ENCODE measurements at regions not wholly inside any gene's neighbourhood (a gene's known extent, or its start where the extent isn't known, plus 50 kb on each side); places are given as distances from the start of the nearest gene placed in this dataset.
"Not testable (repeated sequence)": the region's sequence is repeated elsewhere in the genome, so short reads cannot be mapped to it uniquely, and the experiment has no call there.

- H3K36me3 Mint-ChIP-seq (ENCODE audit: low read depth) = no peaks in the 10 kb centered on the region
- H3K9me3 Mint-ChIP-seq = peaks cover 4% of the 10 kb centered on the region
- H3K4me3 Mint-ChIP-seq = no peak overlapping the region
- no peaks in the 10 kb centered on the region for H3K4me1 Mint-ChIP-seq (ENCODE audit: low read depth)
- H3K27ac Mint-ChIP-seq = no peak overlapping the region
- no peaks in the 10 kb centered on the region for H3K27me3 Mint-ChIP-seq (ENCODE audit: low read depth)
These were observed 1130.1 kb upstream of the CELF4 start for GRCh38 chr18:38695559-38696280.

GRCh38 chr18:38693104-38693503, 1127.5 kb upstream of the CELF4 start:
- H3K27me3 Mint-ChIP-seq (ENCODE audit: low read depth) = no peaks in the 10 kb centered on the region
- no peak overlapping the region for H3K4me3 Mint-ChIP-seq
- H3K4me1 Mint-ChIP-seq (ENCODE audit: low read depth) = no peaks in the 10 kb centered on the region
- no peak overlapping the region for H3K27ac Mint-ChIP-seq
- H3K36me3 Mint-ChIP-seq (ENCODE audit: low read depth) = no peaks in the 10 kb centered on the region
- peaks cover 4% of the 10 kb centered on the region for H3K9me3 Mint-ChIP-seq

GRCh38 chr18:38690626-38691025, 1125.0 kb upstream of the CELF4 start:
- no peak overlapping the region for H3K27ac Mint-ChIP-seq
- peaks cover 4% of the 10 kb centered on the region for H3K9me3 Mint-ChIP-seq
- H3K27me3 Mint-ChIP-seq (ENCODE audit: low read depth) = no peaks in the 10 kb centered on the region
- no peaks in the 10 kb centered on the region for H3K4me1 Mint-ChIP-seq (ENCODE audit: low read depth)
- no peaks in the 10 kb centered on the region for H3K36me3 Mint-ChIP-seq (ENCODE audit: low read depth)
- no peak overlapping the region for H3K4me3 Mint-ChIP-seq

- no peak overlapping the region for H3K27ac Mint-ChIP-seq
- H3K4me1 Mint-ChIP-seq (ENCODE audit: low read depth) = no peaks in the 10 kb centered on the region
- no peak overlapping the region for H3K4me3 Mint-ChIP-seq
- H3K27me3 Mint-ChIP-seq (ENCODE audit: low read depth) = no peaks in the 10 kb centered on the region
- H3K36me3 Mint-ChIP-seq (ENCODE audit: low read depth) = no peaks in the 10 kb centered on the region
- H3K9me3 Mint-ChIP-seq = peaks cover 4% of the 10 kb centered on the region
These were observed 1122.8 kb upstream of the CELF4 start for GRCh38 chr18:38688416-38688815.

GRCh38 chr18:38670486-38670885, 1104.9 kb upstream of the CELF4 start:
- no peaks in the 10 kb centered on the region for H3K27me3 Mint-ChIP-seq (ENCODE audit: low read depth)
- H3K4me1 Mint-ChIP-seq (ENCODE audit: low read depth) = no peaks in the 10 kb centered on the region
- peaks cover 17% of the 10 kb centered on the region for H3K9me3 Mint-ChIP-seq
- H3K4me3 Mint-ChIP-seq = no peak overlapping the region
- no peaks in the 10 kb centered on the region for H3K36me3 Mint-ChIP-seq (ENCODE audit: low read depth)
- no peak overlapping the region for H3K27ac Mint-ChIP-seq

- no peaks in the 10 kb centered on the region for H3K4me1 Mint-ChIP-seq (ENCODE audit: low read depth)
- H3K4me3 Mint-ChIP-seq = no peak overlapping the region
- no peaks in the 10 kb centered on the region for H3K27me3 Mint-ChIP-seq (ENCODE audit: low read depth)
- H3K27ac Mint-ChIP-seq = no peak overlapping the region
- no peaks in the 10 kb centered on the region for H3K36me3 Mint-ChIP-seq (ENCODE audit: low read depth)
- H3K9me3 Mint-ChIP-seq = peaks cover 3% of the 10 kb centered on the region
These were observed 1099.3 kb upstream of the CELF4 start for GRCh38 chr18:38664929-38665328.

- H3K27me3 Mint-ChIP-seq (ENCODE audit: low read depth) = no peaks in the 10 kb centered on the region
- no peak overlapping the region for H3K27ac Mint-ChIP-seq
- no peaks in the 10 kb centered on the region for H3K36me3 Mint-ChIP-seq (ENCODE audit: low read depth)
- peaks cover 3% of the 10 kb centered on the region for H3K9me3 Mint-ChIP-seq
- H3K4me1 Mint-ChIP-seq (ENCODE audit: low read depth) = no peaks in the 10 kb centered on the region
- H3K4me3 Mint-ChIP-seq = no peak overlapping the region
These were observed 1098.1 kb upstream of the CELF4 start for GRCh38 chr18:38663682-38664081.

GRCh38 chr18:38663270-38663669, 1097.7 kb upstream of the CELF4 start:
- no peaks in the 10 kb centered on the region for H3K27me3 Mint-ChIP-seq (ENCODE audit: low read depth)
- peaks cover 3% of the 10 kb centered on the region for H3K9me3 Mint-ChIP-seq
- no peak overlapping the region for H3K4me3 Mint-ChIP-seq
- H3K36me3 Mint-ChIP-seq (ENCODE audit: low read depth) = no peaks in the 10 kb centered on the region
- H3K27ac Mint-ChIP-seq = no peak overlapping the region
- no peaks in the 10 kb centered on the region for H3K4me1 Mint-ChIP-seq (ENCODE audit: low read depth)

- Mint-ChIP-seq H3K36me3 (ENCODE audit: low read depth) (no peaks in the 10 kb centered on the region), H3K4me3 (no peak overlapping the region), H3K4me1 (ENCODE audit: low read depth) (no peaks in the 10 kb centered on the region), H3K27ac (no peak overlapping the region), H3K9me3 (no peaks in the 10 kb centered on the region), H3K27me3 (ENCODE audit: low read depth) (no peaks in the 10 kb centered on the region)
These were observed 1089.3 kb upstream of the CELF4 start for GRCh38 chr18:38654946-38655345.

- Mint-ChIP-seq H3K36me3 (ENCODE audit: low read depth) (no peaks in the 10 kb centered on the region), H3K4me1 (ENCODE audit: low read depth) (no peaks in the 10 kb centered on the region), H3K27me3 (ENCODE audit: low read depth) (no peaks in the 10 kb centered on the region), H3K27ac (no peak overlapping the region), H3K4me3 (no peak overlapping the region), H3K9me3 (no peaks in the 10 kb centered on the region)
These were observed 1086.1 kb upstream of the CELF4 start for GRCh38 chr18:38651736-38652135.

GRCh38 chr18:38648179-38648578, 1082.6 kb upstream of the CELF4 start:
- Mint-ChIP-seq H3K36me3 (ENCODE audit: low read depth) (no peaks in the 10 kb centered on the region), H3K9me3 (no peaks in the 10 kb centered on the region), H3K4me1 (ENCODE audit: low read depth) (no peaks in the 10 kb centered on the region), H3K27ac (no peak overlapping the region), H3K27me3 (ENCODE audit: low read depth) (no peaks in the 10 kb centered on the region), H3K4me3 (no peak overlapping the region)

- no peak overlapping the region for H3K27ac Mint-ChIP-seq
- H3K4me3 Mint-ChIP-seq = no peak overlapping the region
- no peaks in the 10 kb centered on the region for H3K4me1 Mint-ChIP-seq (ENCODE audit: low read depth)
- no peaks in the 10 kb centered on the region for H3K36me3 Mint-ChIP-seq (ENCODE audit: low read depth)
- no peaks in the 10 kb centered on the region for H3K27me3 Mint-ChIP-seq (ENCODE audit: low read depth)
- no peaks in the 10 kb centered on the region for H3K9me3 Mint-ChIP-seq
These were observed 1080.7 kb upstream of the CELF4 start for GRCh38 chr18:38646296-38646695.

- Mint-ChIP-seq H3K27ac (no peak overlapping the region), H3K27me3 (ENCODE audit: low read depth) (no peaks in the 10 kb centered on the region), H3K4me3 (no peak overlapping the region), H3K36me3 (ENCODE audit: low read depth) (no peaks in the 10 kb centered on the region), H3K4me1 (ENCODE audit: low read depth) (no peaks in the 10 kb centered on the region), H3K9me3 (no peaks in the 10 kb centered on the region)
These were observed 1079.5 kb upstream of the CELF4 start for GRCh38 chr18:38644875-38645641.

GRCh38 chr18:38642711-38643110, 1077.1 kb upstream of the CELF4 start:
- Mint-ChIP-seq H3K9me3 (peaks cover 8% of the 10 kb centered on the region), H3K4me1 (ENCODE audit: low read depth) (no peaks in the 10 kb centered on the region), H3K27ac (no peak overlapping the region), H3K27me3 (ENCODE audit: low read depth) (no peaks in the 10 kb centered on the region), H3K36me3 (ENCODE audit: low read depth) (no peaks in the 10 kb centered on the region), H3K4me3 (no peak overlapping the region)

GRCh38 chr18:38639700-38640099, 1074.1 kb upstream of the CELF4 start:
- H3K36me3 Mint-ChIP-seq (ENCODE audit: low read depth); H3K27me3 Mint-ChIP-seq (ENCODE audit: low read depth); H3K4me1 Mint-ChIP-seq (ENCODE audit: low read depth); H3K27ac Mint-ChIP-seq; H3K4me3 Mint-ChIP-seq: not testable (repeated sequence)
- H3K9me3 Mint-ChIP-seq = peaks cover 11% of the 10 kb centered on the region

All from T-helper 1 cell treated with Interleukin-12 subunit alpha and Interleukin-12 subunit beta and Interleukin-4 antibody, amounts not matched to agents 30 μg/mL and 1 μg/mL, for 36 hours (primary cell).